ENCODE measurements at regions not wholly inside any gene's neighbourhood (a gene's known extent, or its start where the extent isn't known, plus 50 kb on each side); places are given as distances from the start of the nearest gene placed in this dataset.

- TF ChIP-seq, protein P1, sequence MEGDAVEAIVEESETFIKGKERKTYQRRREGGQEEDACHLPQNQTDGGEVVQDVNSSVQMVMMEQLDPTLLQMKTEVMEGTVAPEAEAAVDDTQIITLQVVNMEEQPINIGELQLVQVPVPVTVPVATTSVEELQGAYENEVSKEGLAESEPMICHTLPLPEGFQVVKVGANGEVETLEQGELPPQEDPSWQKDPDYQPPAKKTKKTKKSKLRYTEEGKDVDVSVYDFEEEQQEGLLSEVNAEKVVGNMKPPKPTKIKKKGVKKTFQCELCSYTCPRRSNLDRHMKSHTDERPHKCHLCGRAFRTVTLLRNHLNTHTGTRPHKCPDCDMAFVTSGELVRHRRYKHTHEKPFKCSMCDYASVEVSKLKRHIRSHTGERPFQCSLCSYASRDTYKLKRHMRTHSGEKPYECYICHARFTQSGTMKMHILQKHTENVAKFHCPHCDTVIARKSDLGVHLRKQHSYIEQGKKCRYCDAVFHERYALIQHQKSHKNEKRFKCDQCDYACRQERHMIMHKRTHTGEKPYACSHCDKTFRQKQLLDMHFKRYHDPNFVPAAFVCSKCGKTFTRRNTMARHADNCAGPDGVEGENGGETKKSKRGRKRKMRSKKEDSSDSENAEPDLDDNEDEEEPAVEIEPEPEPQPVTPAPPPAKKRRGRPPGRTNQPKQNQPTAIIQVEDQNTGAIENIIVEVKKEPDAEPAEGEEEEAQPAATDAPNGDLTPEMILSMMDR (conservative IDR thresholded peaks at IDR 0.05; ENCODE audit: low read length) = no peak
- TF ChIP-seq EZH2phosphoT487 (IDR thresholded peaks at IDR 0.05; ENCODE audit: borderline replicate concordance) = no peak
Observed at GRCh38 chr16:22743401-22743800, 70.6 kb upstream of the HS3ST2 start.

Data from Loucy (cell line).